IMR-90 (cell line): ENCODE measurements at regions not wholly inside any gene's neighbourhood (a gene's known extent, or its start where the extent isn't known, plus 50 kb on each side); places are given as distances from the start of the nearest gene placed in this dataset.
A peak's percentile ranks its signal among the peaks of the same experiment; 100 is the strongest.

ENCODE experiments used
- ATAC-seq: fragments of 200-7000 bp; cut with Tn5 transposase; 2 replicates; pipeline ENCODE4 v1.9.1; 2020; ENCODE audit warnings: low read depth, mild to moderate bottlenecking, moderate library complexity
- BruUV-seq: library from RNA; stranded (reverse); fragments of 400-500 nt; replicated peaks from 2 replicates; lab custom pipeline; 2021; lab: Mats Ljungman, UMichigan
- CTCF ChIA-PET: fragments of 300-600 bp; formaldehyde crosslinking; extraction: SDS; loops from one replicate; lab custom pipeline; 2021; ENCODE audit warnings: antibody characterized with exemption; lab: Yijun Ruan, JAX
- POLR2A ChIA-PET: fragments of 300-600 bp; sonication (Branson Sonifier 250); formaldehyde crosslinking; loops from one replicate; lab custom pipeline; 2022; ENCODE audit warnings: antibody characterized with exemption; ENCODE audit not compliant: unreplicated experiment; lab: Charles Lee
- DNase-seq: peaks from one replicate; pipeline ENCODE4 v3.0.0; 2013
- H2AFZ ChIP-seq: replicated peaks from 2 replicates; pipeline ENCODE3; 2013; ENCODE audit warnings: low read length, mild to moderate bottlenecking; ENCODE audit not compliant: poor library complexity
- H2AK5ac ChIP-seq: 2 replicates; pipeline ENCODE4 v1.6.1; 2013; ENCODE audit warnings: low read depth, low read length, inconsistent platforms
- H2AK9ac ChIP-seq: replicated peaks from 2 replicates; pipeline ENCODE3; 2013; ENCODE audit warnings: mild to moderate bottlenecking, low read depth, low read length, moderate library complexity; ENCODE audit not compliant: poor library complexity
- H2BK120ac ChIP-seq: 2 replicates; pipeline ENCODE4 v1.6.1; 2013; ENCODE audit warnings: low read depth, low read length, inconsistent platforms
- H2BK15ac ChIP-seq: 3 replicates; pipeline ENCODE4 v1.6.1; 2013; ENCODE audit warnings: low read depth, low read length, inconsistent platforms
- H2BK20ac ChIP-seq: 2 replicates; pipeline ENCODE4 v1.6.1; 2013; ENCODE audit warnings: low read depth, mild to moderate bottlenecking, inconsistent platforms, low read length, moderate library complexity
- H2BK5ac ChIP-seq: 2 replicates; pipeline ENCODE4 v1.6.1; 2013; ENCODE audit warnings: mild to moderate bottlenecking, low read depth, low read length, inconsistent platforms; ENCODE audit not compliant: poor library complexity, severe bottlenecking
- H3K14ac ChIP-seq: replicated peaks from 2 replicates; pipeline ENCODE4 v1.6.1; 2013; ENCODE audit warnings: low read depth, low read length, inconsistent platforms
- H3K18ac ChIP-seq: 2 replicates; pipeline ENCODE4 v1.6.1; 2013; ENCODE audit warnings: low read depth, low read length, control low read depth
- H3K23ac ChIP-seq: 2 replicates; pipeline ENCODE4 v1.6.1; 2013; ENCODE audit warnings: low read depth, low read length, inconsistent platforms
- H3K27ac ChIP-seq: 2 replicates; pipeline ENCODE4 v1.5.1; 2013; ENCODE audit warnings: mild to moderate bottlenecking, control low read depth, low read length; ENCODE audit not compliant: insufficient read depth
- H3K27me3 ChIP-seq: 2 replicates; pipeline ENCODE4 v1.6.1; 2013; ENCODE audit warnings: low read length; ENCODE audit not compliant: control insufficient read depth, insufficient read depth
- H3K36me3 ChIP-seq: 2 replicates; pipeline ENCODE4 v1.6.1; 2013; ENCODE audit warnings: low read length, mixed read lengths; ENCODE audit not compliant: control insufficient read depth, insufficient read depth
- H3K4ac ChIP-seq: 2 replicates; pipeline ENCODE4 v1.6.1; 2013; ENCODE audit warnings: low read depth, low read length, inconsistent platforms
- H3K4me1 ChIP-seq: 2 replicates; pipeline ENCODE4 v1.6.1; 2013; ENCODE audit warnings: low read length, mixed read lengths; ENCODE audit not compliant: control insufficient read depth, insufficient read depth
- H3K4me2 ChIP-seq: 2 replicates; pipeline ENCODE4 v1.6.1; 2013; ENCODE audit warnings: low read depth, mild to moderate bottlenecking, control low read depth, low read length, moderate library complexity
- H3K4me3 ChIP-seq: 2 replicates; pipeline ENCODE4 v1.5.1; 2013; ENCODE audit warnings: low read depth, mild to moderate bottlenecking, control low read depth, low read length, moderate library complexity; ENCODE audit not compliant: insufficient read depth
- H3K56ac ChIP-seq: 2 replicates; pipeline ENCODE4 v1.6.1; 2013; ENCODE audit warnings: low read length, inconsistent platforms; ENCODE audit not compliant: insufficient read depth; ENCODE audit errors: extremely low read depth
- H3K79me1 ChIP-seq, 2 experiments: 2 replicates each; pipeline ENCODE4 v1.6.1; 2013; ENCODE audit warnings: low read length in 2 of 2, inconsistent platforms in 1 of 2, low read depth in 1 of 2
- H3K9ac ChIP-seq: 2 replicates; pipeline ENCODE4 v1.6.1; 2013; ENCODE audit warnings: low read depth, low read length, control low read depth
- H3K9me1 ChIP-seq: 2 replicates; pipeline ENCODE4 v1.6.1; 2013; ENCODE audit warnings: low read length, inconsistent platforms; ENCODE audit not compliant: insufficient read depth
- H3K9me3 ChIP-seq: 2 replicates; pipeline ENCODE4 v1.6.1; 2013; ENCODE audit warnings: low read length; ENCODE audit not compliant: control insufficient read depth, insufficient read depth
- H4K20me1 ChIP-seq: 2 replicates; pipeline ENCODE4 v1.6.1; 2013; ENCODE audit warnings: low read length, inconsistent platforms; ENCODE audit not compliant: insufficient read depth
- H4K5ac ChIP-seq: 2 replicates; pipeline ENCODE4 v1.6.1; 2013; ENCODE audit warnings: mild to moderate bottlenecking, low read depth, low read length, control low read depth
- H4K8ac ChIP-seq, 2 experiments: 2 replicates each; pipeline ENCODE4 v1.6.1; 2013; ENCODE audit warnings: low read depth in 2 of 2, low read length in 2 of 2, control low read depth in 1 of 2, inconsistent platforms in 1 of 2
- H4K91ac ChIP-seq: 2 replicates; pipeline ENCODE4 v1.6.1; 2013; ENCODE audit warnings: low read depth, low read length, inconsistent platforms; ENCODE audit not compliant: insufficient read depth
- BHLHE40 ChIP-seq: fragments of 150-350 bp; IDR thresholded peaks from 2 replicates; pipeline ENCODE4 v1.6.1; 2016; ENCODE audit warnings: mild to moderate bottlenecking, low read depth, low read length
- CEBPB ChIP-seq: IDR thresholded peaks from 2 replicates; pipeline ENCODE4 v1.6.1; 2012; ENCODE audit warnings: low read depth, low read length, improper control_type of control experiment
- CHD1 ChIP-seq: IDR thresholded peaks from 2 replicates; pipeline ENCODE4 v1.6.1; 2012; ENCODE audit warnings: low read depth, low read length, improper control_type of control experiment
- CTCF ChIP-seq: conservative IDR thresholded peaks from 2 replicates; pipeline ENCODE4 v1.5.1; 2012; ENCODE audit warnings: mild to moderate bottlenecking, low read depth, low read length, improper control_type of control experiment
- ELK1 ChIP-seq: fragments of 150-350 bp; IDR thresholded peaks from 2 replicates; pipeline ENCODE4 v1.6.1; 2016; ENCODE audit warnings: low read depth, mild to moderate bottlenecking, low read length, moderate library complexity, borderline replicate concordance
- FOS ChIP-seq: fragments of 150-350 bp; IDR thresholded peaks from 2 replicates; pipeline ENCODE4 v1.6.1; 2016; ENCODE audit warnings: low read depth, low read length
- MAFK ChIP-seq: IDR thresholded peaks from 2 replicates; pipeline ENCODE4 v1.6.1; 2012; ENCODE audit warnings: low read depth, low read length, improper control_type of control experiment
- MAZ ChIP-seq: IDR thresholded peaks from 2 replicates; pipeline ENCODE4 v1.6.1; 2012; ENCODE audit warnings: low read depth, mild to moderate bottlenecking, low read length, improper control_type of control experiment, moderate library complexity, borderline replicate concordance
- MXI1 ChIP-seq: IDR thresholded peaks from 2 replicates; pipeline ENCODE4 v1.6.1; 2012; ENCODE audit warnings: low read depth, mild to moderate bottlenecking, low read length, moderate library complexity, borderline replicate concordance
- NFE2L2 ChIP-seq: fragments of 150-350 bp; IDR thresholded peaks from 2 replicates; pipeline ENCODE4 v1.6.1; 2016; ENCODE audit warnings: low read depth, mild to moderate bottlenecking, low read length
- POLR2A ChIP-seq: IDR thresholded peaks from 2 replicates; pipeline ENCODE4 v1.6.1; 2012; ENCODE audit warnings: mild to moderate bottlenecking, low read depth, low read length
- RAD21 ChIP-seq: IDR thresholded peaks from 2 replicates; pipeline ENCODE4 v1.6.1; 2012; ENCODE audit warnings: low read length, improper control_type of control experiment
- RCOR1 ChIP-seq: IDR thresholded peaks from 2 replicates; pipeline ENCODE4 v1.6.1; 2012; ENCODE audit warnings: mild to moderate bottlenecking, low read length, improper control_type of control experiment; ENCODE audit not compliant: insufficient replicate concordance
- RFX5 ChIP-seq: IDR thresholded peaks from 2 replicates; pipeline ENCODE4 v1.8.0; 2012; ENCODE audit warnings: low read depth, mild to moderate bottlenecking, low read length, moderate library complexity
- SMC3 ChIP-seq: fragments of 150-350 bp; IDR thresholded peaks from 2 replicates; pipeline ENCODE4 v1.6.1; 2016; ENCODE audit warnings: low read depth, mild to moderate bottlenecking, antibody characterized with exemption, low read length, moderate library complexity
- WGBS, 2 experiments: methylation state at CpG; one replicate each; pipeline versions ENCODE4 v1.1.5 to v1.1.7; 2013; ENCODE audit warnings: missing lambda C conversion rate in 2 of 2; ENCODE audit not compliant: insufficient read length in 1 of 2; ENCODE audit errors: extremely low coverage in 2 of 2; 5-methylcytosine and 5-hydroxymethylcytosine counted together
- dilution Hi-C: fragments of 300-500 bp; cut with HindIII; formaldehyde crosslinking; loops from one replicate; pipeline ENCODE4 v1.14.3; 2018; ENCODE audit warnings: low sequenced_read_pairs; ENCODE audit not compliant: unreplicated experiment
- in situ Hi-C: fragments of 300-500 bp; cut with MboI; formaldehyde crosslinking; loops from 3 replicates; pipeline ENCODE4 v1.14.3; 2019; ENCODE audit warnings: low sequenced_read_pairs, inconsistent platforms, mixed read lengths
- intact Hi-C: fragments of 100-400 bp; cut with micrococcal nuclease; formaldehyde crosslinking; loops from 2 replicates; pipeline ENCODE4 v1.10.0; 2022

GRCh38 chr12:90896821-90897220 lies 58.2 kb downstream of the CCER1 start:
- Histone ChIP-seq H3K27me3 (no peaks in the 10 kb centered on the region), H4K91ac (no peak overlapping the region), H2AK5ac (no peak overlapping the region), H3K79me1 (no peaks in the 10 kb centered on the region), H2AFZ (no peak overlapping the region), H2BK120ac (peak overlapping the region; percentile 85), H3K4me1 (no peaks in the 10 kb centered on the region; the same call in 1 of the 2 replicates), H3K36me3 (no peaks in the 10 kb centered on the region), H2BK20ac (peak overlapping the region; percentile 86; the same call in 1 of the 2 replicates), H2BK15ac (no peak overlapping the region), H3K18ac (peak overlapping the region; percentile 38; the same call in 1 of the 2 replicates), H3K9me1 (no peaks in the 10 kb centered on the region), H2BK5ac (peak overlapping the region; percentile 63), H3K27ac (no peak overlapping the region), H3K14ac (no peak overlapping the region), H3K56ac (no peak overlapping the region), H3K4me3 (no peak overlapping the region), H3K9ac (no peak overlapping the region), H3K23ac (no peak overlapping the region; the same call in 1 of the 2 replicates), H4K20me1 (no peaks in the 10 kb centered on the region), H3K4me2 (no peak overlapping the region), H3K4ac (peak overlapping the region; percentile 15; the same call in 1 of the 2 replicates), H4K5ac (no peak overlapping the region), H3K9me3 (no peaks in the 10 kb centered on the region), H4K8ac (peak overlapping the region in 1 of 2 experiments; percentile 66; a peak in 1 of 4 replicates), H2AK9ac (no peak overlapping the region)
- DNase-seq, result no peak
- in situ Hi-C loops (no loop called here), intact Hi-C loops (no loop called here), dilution Hi-C loops (no loop called here)
- ChIA-PET CTCF (interaction anchor here (1.0 kb wide), 1 partner anchor 887 kb away, joined by 3 read pairs; no protein-coding TSS in a partner anchor), POLR2A (no interaction called here)
- TF ChIP-seq POLR2A, result no peak
- no peak for TF ChIP-seq RCOR1
- no peak for TF ChIP-seq CHD1
- no peak for TF ChIP-seq NFE2L2
- TF ChIP-seq RFX5, result no peak
- TF ChIP-seq MAFK, result no peak
- TF ChIP-seq MAZ, result no peak
- TF ChIP-seq MXI1, result no peak
- TF ChIP-seq ELK1, result no peak
- TF ChIP-seq RAD21, result no peak
- no peak for TF ChIP-seq CTCF
- TF ChIP-seq FOS, result no peak
- no peak for TF ChIP-seq CEBPB
- TF ChIP-seq SMC3, result no peak
- no peak for TF ChIP-seq BHLHE40
- BruUV-seq, result no TSS peak
- ATAC-seq, result no peak
- WGBS, 2 experiments, result no CpG with 5 or more reads among the region's 1 CpG
